Endothelial cell of umbilical vein (primary cell): ENCODE measurements at regions not wholly inside any gene's neighbourhood (a gene's known extent, or its start where the extent isn't known, plus 50 kb on each side); places are given as distances from the start of the nearest gene placed in this dataset.

Experiments used
- CTCF ChIP-seq, 2 donors: IDR thresholded peaks; 1 replicate in 1 of 2; 2 replicates in 1 of 2; pipeline ENCODE4 v1.5.1; 2011; ENCODE audit warnings: low read length in 2 of 2, mild to moderate bottlenecking in 2 of 2, moderate library complexity in 2 of 2, control low read depth in 1 of 2, inconsistent platforms in 1 of 2, low read depth in 1 of 2; ENCODE audit not compliant: insufficient read depth in 1 of 2; ENCODE audit errors: extremely low read depth in 1 of 2
- EZH2 ChIP-seq: IDR thresholded peaks from 2 replicates; pipeline ENCODE4 v1.6.1; 2012; ENCODE audit warnings: borderline replicate concordance, low read depth, mild to moderate bottlenecking, moderate library complexity, low read length, inconsistent platforms; ENCODE audit not compliant: severe bottlenecking
- FOS ChIP-seq: IDR thresholded peaks from 2 replicates; pipeline ENCODE4 v1.6.1; 2011; ENCODE audit warnings: mild to moderate bottlenecking, low read length, moderate library complexity, borderline replicate concordance; ENCODE audit not compliant: insufficient read depth
- JUN ChIP-seq: IDR thresholded peaks from 2 replicates; pipeline ENCODE4 v1.6.1; 2011; ENCODE audit warnings: borderline replicate concordance, low read depth; ENCODE audit not compliant: insufficient read length, insufficient read depth
- MYC ChIP-seq: IDR thresholded peaks from one replicate; pipeline ENCODE4 v1.6.1; 2011; ENCODE audit warnings: mild to moderate bottlenecking, low read depth, low read length
- POLR2A ChIP-seq: IDR thresholded peaks from 2 replicates; pipeline ENCODE4 v1.6.1; 2012; ENCODE audit warnings: low read depth, mild to moderate bottlenecking, control low read depth, low read length
- POLR2AphosphoS5 ChIP-seq: IDR thresholded peaks from 2 replicates; pipeline ENCODE4 v1.6.1; 2012; ENCODE audit warnings: low read depth, mild to moderate bottlenecking, control low read depth, low read length, moderate library complexity; ENCODE audit not compliant: insufficient read depth
- TF ChIP-seq, protein P1 (sequence below): IDR thresholded peaks from 2 replicates; pipeline ENCODE4 v1.6.1; 2011; ENCODE audit not compliant: insufficient read depth, insufficient read length

GRCh38 chr2:207387001-207387571 lies 142.7 kb upstream of the CREB1 start:
- TF ChIP-seq CTCF (IDR thresholded peaks at IDR 0.05; ENCODE audit: extremely low read depth in 1 of 2, insufficient read depth in 1 of 2, low read depth in 1 of 2, low read length in 2 of 2) (no peak), JUN (no peak), EZH2 (no peak), POLR2A (no peak), POLR2AphosphoS5 (no peak), MYC (no peak), FOS (no peak)
- TF ChIP-seq, protein P1, sequence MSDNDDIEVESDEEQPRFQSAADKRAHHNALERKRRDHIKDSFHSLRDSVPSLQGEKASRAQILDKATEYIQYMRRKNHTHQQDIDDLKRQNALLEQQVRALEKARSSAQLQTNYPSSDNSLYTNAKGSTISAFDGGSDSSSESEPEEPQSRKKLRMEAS = no peak
